Right cardiac atrium (tissue), 5 donors: ENCODE measurements at regions not wholly inside any gene's neighbourhood (a gene's known extent, or its start where the extent isn't known, plus 50 kb on each side); places are given as distances from the start of the nearest gene placed in this dataset.

ENCODE experiments used
- ATAC-seq, 2 donors: fragments of 200-7000 bp; cut with Tn5 transposase; one replicate each; pipeline versions ENCODE4 v1.8.0 to v1.9.1; 2020; ENCODE audit warnings: moderate library complexity in 2 of 2, mild to moderate bottlenecking in 1 of 2
- DNase-seq, 3 donors: peaks; one replicate each; pipeline ENCODE4 v3.0.0-alpha.2; 2020
- H3K27ac ChIP-seq: one replicate; pipeline ENCODE4 v1.5.1; 2013; ENCODE audit warnings: mild to moderate bottlenecking, low read length, control low read depth, moderate library complexity
- H3K27me3 ChIP-seq: one replicate; pipeline ENCODE4 v1.6.1; 2013; ENCODE audit not compliant: control insufficient read depth, insufficient read depth
- H3K4me1 ChIP-seq: one replicate; pipeline ENCODE4 v1.6.1; 2013; ENCODE audit warnings: low read length; ENCODE audit not compliant: control insufficient read depth, insufficient read depth
- H3K4me3 ChIP-seq: one replicate; pipeline ENCODE4 v1.5.1; 2013; ENCODE audit warnings: low read length, control low read depth
- H3K9me3 ChIP-seq: one replicate; pipeline ENCODE4 v1.6.1; 2013; ENCODE audit warnings: low read length; ENCODE audit not compliant: control insufficient read depth
- WGBS: extraction: QIAGEN DNeasy Blood & Tissue Kit; methylation state at CpG from one replicate; pipeline ENCODE4 v1.1.7; 2013; 5-methylcytosine and 5-hydroxymethylcytosine counted together
- intact Hi-C, 4 donors: fragments of 100-400 bp; cut with DNase I; formaldehyde crosslinking; loops; one replicate each; pipeline versions ENCODE4 v1.11.0 to v1.14.0; 2022 to 2023
- donor health status: healthy with polysubstance abuse.
- donor health status: DM: no; HTN: yes; CAD: no.
- donor health status: DM: no; HTN: no; CAD: no.
- donor health status: DM: no; HTN: yes; CAD: no; lungs with severe emphysema.
- donor health status: DM: yes; HTN: yes; CAD: no.

GRCh38 chr2:866887-867286 is 83.8 kb upstream of the SNTG2 start:
- intact Hi-C loops, result no loop called here
- Histone ChIP-seq H3K4me3 (no peak overlapping the region), H3K27ac (no peak overlapping the region), H3K27me3 (no peaks in the 10 kb centered on the region), H3K4me1 (no peaks in the 10 kb centered on the region), H3K9me3 (no peaks in the 10 kb centered on the region)
- peak; percentile 18 to 56 for ATAC-seq
- no peak for DNase-seq
- 28% methylated on average over 6 of the region's 6 CpGs for WGBS

- no peak for ATAC-seq
These were observed 84.5 kb upstream of the SNTG2 start for GRCh38 chr2:866009-866680.

DNA sequence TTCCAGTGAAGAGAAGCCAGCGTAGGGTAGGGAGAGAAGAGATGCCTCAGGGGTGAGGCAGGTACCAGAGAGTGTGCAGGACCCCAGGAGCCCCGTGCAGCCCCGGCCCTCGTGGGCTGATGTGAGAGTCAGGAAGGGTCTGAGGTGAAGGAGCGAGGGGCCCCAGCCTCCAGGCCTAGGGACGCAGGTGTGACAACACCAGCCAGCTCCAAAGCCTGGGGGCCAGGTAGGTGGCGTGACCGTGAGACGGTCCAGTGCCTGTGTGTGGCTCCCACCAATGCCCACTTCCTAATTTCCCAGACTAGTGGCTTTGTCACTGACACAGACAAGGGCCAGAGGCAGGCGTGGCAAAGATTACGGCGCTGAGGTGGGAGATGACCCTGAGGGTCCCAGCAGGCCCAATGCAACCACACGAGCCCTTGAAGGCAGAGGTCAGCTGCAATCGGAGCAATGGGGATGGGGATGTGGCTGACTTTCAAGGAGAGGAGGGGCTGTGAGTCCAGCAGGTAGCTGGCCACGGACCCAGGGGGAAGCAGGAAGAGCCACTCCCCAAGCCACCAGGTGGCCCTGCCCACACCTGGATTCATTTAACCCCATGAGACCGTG is 86.0 kb upstream of the SNTG2 start:
- H3K9me3 ChIP-seq, result no peaks in the 10 kb centered on the region
- WGBS, result 87% methylated on average over 16 of the region's 16 CpGs
- no peak overlapping the region for H3K27ac ChIP-seq
- H3K4me3 ChIP-seq, result no peak overlapping the region
- DNase-seq (no peak), ATAC-seq (peak in 1 of 2 donors; percentile 13)
- H3K27me3 ChIP-seq, result no peaks in the 10 kb centered on the region
- H3K4me1 ChIP-seq, result no peaks in the 10 kb centered on the region
- intact Hi-C loops, result no loop called here

More at GRCh38 chr2:866009-866680, 84.5 kb upstream of the SNTG2 start:
- no peaks in the 10 kb centered on the region for H3K27me3 ChIP-seq
- no peak for DNase-seq
- no peak overlapping the region for H3K4me3 ChIP-seq
- intact Hi-C loops, result no loop called here
- WGBS, result 52% methylated on average over 15 of the region's 15 CpGs
- H3K9me3 ChIP-seq, result no peaks in the 10 kb centered on the region
- no peak overlapping the region for H3K27ac ChIP-seq
- H3K4me1 ChIP-seq, result no peaks in the 10 kb centered on the region

- no peaks in the 10 kb centered on the region for H3K9me3 ChIP-seq
- WGBS, result 80% methylated on average over 13 of the region's 13 CpGs
- no peak for ATAC-seq
- intact Hi-C loops, result no loop called here
- H3K4me3 ChIP-seq, result no peak overlapping the region
- DNase-seq, result no peak
- no peaks in the 10 kb centered on the region for H3K27me3 ChIP-seq
- H3K4me1 ChIP-seq, result no peaks in the 10 kb centered on the region
- no peak overlapping the region for H3K27ac ChIP-seq
These were observed 86.8 kb upstream of the SNTG2 start for GRCh38 chr2:863732-864450.

DNA sequence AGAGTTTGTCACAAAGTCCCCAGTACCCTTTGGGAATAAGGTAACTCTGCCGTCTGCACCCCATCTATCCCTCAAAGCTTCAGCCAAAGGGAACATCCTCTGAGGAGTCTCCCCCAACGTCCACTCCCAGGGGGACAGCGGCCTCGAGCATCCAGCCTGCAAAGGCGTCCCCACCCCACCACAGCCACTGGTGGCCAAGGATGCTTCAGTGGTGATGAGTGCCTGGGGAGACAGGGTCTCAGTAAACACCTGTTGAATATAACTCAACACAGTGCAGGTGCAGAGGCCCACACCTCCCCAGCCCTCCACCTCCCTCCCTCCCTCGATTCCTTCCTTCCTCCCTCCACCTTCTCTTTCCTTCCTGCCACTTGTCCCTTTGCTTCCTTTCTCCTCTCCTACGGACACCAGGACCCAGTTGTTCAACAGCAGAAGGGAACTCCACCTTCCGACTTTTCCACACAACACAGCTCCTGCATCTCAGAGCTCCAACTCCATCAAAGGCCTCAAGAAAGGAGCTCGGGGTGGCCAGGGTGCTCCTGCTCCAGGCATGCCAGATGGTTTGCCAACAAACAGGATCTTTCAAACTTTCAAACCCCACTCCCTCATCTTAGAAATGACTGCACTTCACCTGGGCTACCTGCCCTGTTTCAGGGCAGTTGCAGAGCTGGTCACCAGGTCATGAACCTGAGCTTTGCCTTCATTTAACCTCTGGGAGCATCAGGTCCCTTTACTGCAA is 87.8 kb upstream of the SNTG2 start:
- DNase-seq, result no peak
- ATAC-seq, result no peak
- intact Hi-C loops, result no loop called here
- H3K4me3 ChIP-seq, result no peak overlapping the region
- 69% methylated on average over 9 of the region's 9 CpGs for WGBS
- H3K27ac ChIP-seq, result no peak overlapping the region
- no peaks in the 10 kb centered on the region for H3K27me3 ChIP-seq
- H3K9me3 ChIP-seq, result no peaks in the 10 kb centered on the region
- no peaks in the 10 kb centered on the region for H3K4me1 ChIP-seq

DNA sequence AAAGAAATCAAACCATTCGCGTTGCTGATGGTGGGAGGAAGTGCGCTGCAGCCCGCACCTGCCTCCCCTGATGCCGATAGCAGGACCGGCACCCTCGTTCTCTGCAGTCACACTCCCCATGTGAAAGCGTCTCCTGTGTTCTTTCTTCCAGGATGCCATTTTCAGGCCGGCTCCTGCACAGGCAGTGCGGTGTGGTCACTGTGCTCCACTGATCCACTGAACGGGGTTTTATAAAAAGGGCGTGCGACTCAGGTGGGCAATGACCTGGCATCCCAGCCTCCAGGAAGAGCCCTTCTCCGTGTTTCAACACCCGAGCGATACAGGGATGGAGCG is 88.3 kb upstream of the SNTG2 start:
- no peak overlapping the region for H3K27ac ChIP-seq
- no peaks in the 10 kb centered on the region for H3K27me3 ChIP-seq
- H3K9me3 ChIP-seq, result no peaks in the 10 kb centered on the region
- no peak overlapping the region for H3K4me3 ChIP-seq
- 72% methylated on average over 17 of the region's 17 CpGs for WGBS
- DNase-seq (no peak), ATAC-seq (no peak)
- intact Hi-C loops, result no loop called here
- H3K4me1 ChIP-seq, result no peaks in the 10 kb centered on the region

DNA sequence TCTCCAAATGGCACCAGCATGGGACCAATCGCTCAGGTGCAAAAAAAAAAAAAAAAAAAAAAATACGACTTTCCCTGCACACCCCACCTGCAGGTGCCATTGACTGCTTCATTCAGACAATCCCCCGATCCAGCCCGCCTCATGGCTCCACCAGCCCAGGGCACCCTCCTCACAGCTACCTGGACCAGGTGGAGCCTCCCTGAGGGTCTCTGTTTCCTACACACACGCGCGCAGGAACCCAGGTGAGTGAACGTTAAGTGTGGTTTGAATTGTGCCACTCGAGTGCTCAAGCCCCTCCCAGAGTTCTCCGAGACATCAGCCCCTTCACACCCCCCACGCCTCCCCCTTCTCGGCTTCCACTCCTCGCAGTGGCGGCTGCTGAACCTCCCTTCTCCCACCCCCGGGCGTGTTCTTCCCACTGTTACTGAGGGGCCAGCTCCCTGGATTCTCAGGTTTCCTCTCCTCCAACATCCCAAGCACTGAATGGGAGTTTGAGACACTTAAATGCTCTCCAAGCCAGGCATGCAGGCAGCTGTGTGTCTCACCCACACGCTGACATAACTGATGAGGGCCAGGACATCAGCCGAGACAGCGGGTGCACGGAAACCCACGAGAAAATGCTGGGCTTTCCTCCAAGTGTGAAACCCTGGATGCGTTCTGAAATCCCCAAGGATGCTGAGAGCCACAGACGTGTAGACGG is 88.8 kb upstream of the SNTG2 start:
- intact Hi-C loops, result no loop called here
- no peaks in the 10 kb centered on the region for H3K4me1 ChIP-seq
- H3K27ac ChIP-seq, result no peak overlapping the region
- H3K4me3 ChIP-seq, result no peak overlapping the region
- H3K9me3 ChIP-seq, result no peaks in the 10 kb centered on the region
- WGBS, result 52% methylated on average over 24 of the region's 24 CpGs
- H3K27me3 ChIP-seq, result no peaks in the 10 kb centered on the region
- no peak for DNase-seq
- no peak for ATAC-seq

DNA sequence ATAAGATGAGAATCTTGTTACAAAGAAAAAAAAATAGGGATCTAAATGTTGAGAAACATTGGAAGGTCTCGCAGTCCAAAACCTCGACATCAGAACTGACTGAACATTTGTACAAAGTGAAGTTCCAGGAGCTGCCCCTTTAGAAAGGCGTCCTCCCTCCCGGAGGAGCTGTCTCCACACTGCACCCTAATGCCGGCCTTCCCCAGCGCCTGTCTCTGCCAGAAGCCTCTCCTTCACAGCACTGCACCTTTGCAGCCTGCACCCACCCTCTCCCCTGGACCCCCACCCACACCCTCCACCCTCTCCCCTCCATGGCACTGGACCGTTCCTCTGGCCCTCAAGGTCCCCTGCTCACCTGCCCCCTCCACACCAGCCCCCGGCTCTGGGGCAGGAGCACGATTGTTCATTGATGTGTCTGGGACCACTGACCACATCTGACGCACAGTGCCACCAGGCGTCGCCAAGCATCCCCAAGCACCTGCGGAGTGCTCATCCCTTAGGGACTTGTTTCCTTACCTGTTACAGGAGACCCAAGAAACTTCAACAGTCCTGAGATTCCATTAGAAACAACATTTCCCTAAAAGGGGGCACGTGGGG is 90.3 kb upstream of the SNTG2 start:
- intact Hi-C loops, result no loop called here
- Histone ChIP-seq H3K4me3 (no peak overlapping the region), H3K9me3 (no peaks in the 10 kb centered on the region), H3K27ac (no peak overlapping the region), H3K4me1 (no peaks in the 10 kb centered on the region), H3K27me3 (no peaks in the 10 kb centered on the region)
- no peak for DNase-seq
- no peak for ATAC-seq
- 66% methylated on average over 14 of the region's 14 CpGs for WGBS

DNA sequence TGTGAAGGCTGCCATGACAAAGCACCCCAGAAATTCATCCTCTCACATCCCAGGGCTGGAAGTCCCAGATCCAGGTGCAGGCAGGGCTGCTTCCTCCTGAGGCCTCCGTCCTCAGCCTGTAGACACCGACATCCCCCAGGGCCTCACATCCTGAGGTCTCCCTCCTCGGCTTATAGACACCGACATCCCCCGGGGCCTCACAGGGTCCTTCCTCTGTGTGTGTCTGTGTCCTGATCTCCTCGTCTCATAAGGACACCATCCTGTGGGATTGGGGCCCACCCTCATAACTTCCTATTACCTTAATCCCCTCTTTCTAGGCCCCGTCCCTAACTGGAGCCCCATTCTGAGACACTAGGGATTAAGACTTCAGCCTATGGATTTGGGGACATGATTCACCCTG is 92.0 kb upstream of the SNTG2 start:
- no peaks in the 10 kb centered on the region for H3K4me1 ChIP-seq
- no peak for DNase-seq
- 79% methylated on average over 7 of the region's 7 CpGs for WGBS
- H3K4me3 ChIP-seq, result no peak overlapping the region
- H3K27ac ChIP-seq, result no peak overlapping the region
- no peaks in the 10 kb centered on the region for H3K9me3 ChIP-seq
- intact Hi-C loops, result loop anchor here in 3 of 4 donors (10.0 kb wide), 1 partner anchor 686 kb away; no protein-coding TSS in a partner anchor
- no peak for ATAC-seq
- no peaks in the 10 kb centered on the region for H3K27me3 ChIP-seq

DNA sequence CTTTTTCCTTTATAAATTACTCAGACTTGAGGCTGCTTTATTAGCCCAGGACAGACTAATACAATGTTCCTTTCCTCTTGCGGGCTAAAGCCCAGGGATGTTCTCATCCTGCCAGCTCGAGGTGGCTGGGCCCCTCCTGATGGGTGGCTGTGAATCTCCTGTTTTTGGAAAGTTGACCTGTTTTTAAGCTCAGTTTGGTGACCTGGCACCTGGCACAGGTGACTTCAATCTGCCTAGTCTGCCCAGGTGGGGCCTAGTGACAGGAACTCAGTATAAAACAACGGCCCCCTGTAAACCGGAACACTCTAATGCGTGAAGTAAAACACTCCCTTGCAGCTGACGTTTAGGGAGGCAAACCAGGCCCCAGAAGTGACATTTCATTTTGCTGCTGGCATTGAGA is 92.7 kb upstream of the SNTG2 start:
- 60% methylated on average over 6 of the region's 6 CpGs for WGBS
- intact Hi-C loops, result loop anchor here in 3 of 4 donors (10.0 kb wide), 1 partner anchor 687 kb away; no protein-coding TSS in a partner anchor

More for the DNA sequence above, 92.7 kb upstream of the SNTG2 start:
- Histone ChIP-seq H3K4me3 (no peak overlapping the region), H3K27me3 (no peaks in the 10 kb centered on the region), H3K4me1 (no peaks in the 10 kb centered on the region), H3K9me3 (no peaks in the 10 kb centered on the region), H3K27ac (no peak overlapping the region)
- ATAC-seq, result no peak
- DNase-seq, result no peak
